Activated CD4-positive, alpha-beta T cell treated with anti-CD3 and anti-CD28 coated beads, Interleukin-2, Interleukin-6, amounts not matched to agents 100 ng/mL and 50 ng/mL, durations not matched to agents 16 hours and 8 hours (primary cell): ENCODE measurements at regions not wholly inside any gene's neighbourhood (a gene's known extent, or its start where the extent isn't known, plus 50 kb on each side); places are given as distances from the start of the nearest gene placed in this dataset.

Experiments
- DNase-seq: peaks from one replicate; pipeline ENCODE4 v3.0.0-alpha.2; 2020

DNA sequence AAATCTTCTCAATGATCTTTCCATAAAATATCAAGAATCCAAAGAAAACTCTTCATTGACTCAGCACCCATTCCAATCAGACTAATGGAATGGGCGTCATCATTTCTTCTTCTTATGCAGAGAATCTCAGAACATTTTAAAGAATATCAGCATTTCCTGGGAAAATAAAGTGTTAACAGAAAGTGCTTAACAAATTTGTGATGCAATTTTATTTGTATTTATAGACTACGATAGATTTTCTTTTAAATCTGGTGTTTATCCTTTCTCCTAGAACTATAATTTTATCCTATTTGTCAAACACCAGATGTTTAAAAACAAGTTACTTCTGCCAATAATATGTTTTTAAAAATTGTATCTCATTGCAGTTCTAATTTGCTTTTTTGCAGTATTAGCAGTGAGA lies 330.7 kb downstream of the COL12A1 start:
- DNase-seq: no peak

DNA sequence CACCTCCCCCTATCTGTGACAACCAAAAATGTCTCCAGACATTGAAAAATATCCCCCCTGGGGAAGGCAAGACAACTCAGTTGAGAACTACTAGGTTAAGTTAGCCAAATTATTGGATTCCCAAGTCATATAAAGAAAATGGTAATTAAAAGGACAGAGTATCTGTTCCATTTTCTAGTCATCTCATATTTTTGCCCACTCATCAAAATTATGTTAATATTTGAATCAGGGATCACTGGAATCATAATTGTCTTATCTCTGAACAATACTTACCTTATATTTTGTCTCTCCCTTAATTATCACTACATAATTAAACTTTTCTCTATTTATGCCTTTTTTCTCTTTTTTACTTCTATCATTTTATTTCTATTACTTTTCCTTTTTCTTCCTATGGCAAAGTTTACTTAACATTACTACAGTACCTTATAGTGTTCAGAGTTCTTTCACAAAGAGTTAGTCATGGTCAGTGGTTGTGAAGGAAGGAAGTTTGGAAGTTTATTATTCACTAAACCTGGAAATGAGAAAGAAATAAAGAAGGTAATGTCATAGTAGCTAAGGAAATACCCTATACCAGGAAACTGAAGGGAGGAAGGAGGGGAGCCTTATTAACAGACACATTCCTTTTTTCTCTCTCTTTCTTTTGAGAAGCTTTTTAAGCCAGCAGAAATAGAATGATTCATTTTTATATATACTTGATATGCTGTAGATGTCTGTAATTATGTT lies 332.9 kb downstream of the COL12A1 start:
- no peak for DNase-seq

DNA sequence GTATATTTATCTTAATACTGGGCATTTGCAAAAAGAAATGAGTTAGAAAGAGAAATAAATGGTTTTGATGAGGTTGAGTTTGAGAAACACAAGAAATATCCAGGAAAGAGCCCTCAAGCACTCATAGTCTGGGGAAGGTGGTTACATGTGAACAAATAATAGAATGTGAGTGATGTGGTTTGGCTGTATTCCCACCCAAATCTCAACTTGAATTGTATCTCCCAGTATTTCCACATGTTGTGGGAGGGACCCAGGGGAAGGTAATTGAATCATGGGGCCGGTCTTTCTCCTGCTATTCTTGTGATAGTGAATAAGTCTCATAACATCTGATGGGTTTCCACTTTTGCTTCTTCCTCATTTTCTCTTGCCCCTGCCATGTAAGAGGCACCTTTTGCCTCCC lies 334.1 kb downstream of the COL12A1 start:
- no peak for DNase-seq

DNA sequence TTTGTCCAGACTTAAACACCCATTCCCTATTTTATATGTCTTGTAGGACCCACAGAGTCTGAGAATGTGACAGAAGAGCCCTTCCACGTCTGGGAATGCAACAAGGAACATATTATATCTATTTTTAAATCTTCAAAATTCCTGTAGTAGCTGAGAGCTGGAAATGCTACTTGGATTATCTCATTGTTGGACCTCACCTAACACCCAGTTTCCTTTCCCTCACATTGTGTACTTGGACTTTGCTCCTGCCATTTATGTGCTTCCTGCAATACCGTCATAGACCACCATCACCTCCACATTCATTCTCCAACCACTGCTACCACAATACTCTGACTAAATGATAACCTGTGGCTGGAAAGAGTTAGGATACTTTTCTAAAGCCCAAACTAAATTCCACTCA lies 335.4 kb downstream of the COL12A1 start:
- DNase-seq: no peak

DNA sequence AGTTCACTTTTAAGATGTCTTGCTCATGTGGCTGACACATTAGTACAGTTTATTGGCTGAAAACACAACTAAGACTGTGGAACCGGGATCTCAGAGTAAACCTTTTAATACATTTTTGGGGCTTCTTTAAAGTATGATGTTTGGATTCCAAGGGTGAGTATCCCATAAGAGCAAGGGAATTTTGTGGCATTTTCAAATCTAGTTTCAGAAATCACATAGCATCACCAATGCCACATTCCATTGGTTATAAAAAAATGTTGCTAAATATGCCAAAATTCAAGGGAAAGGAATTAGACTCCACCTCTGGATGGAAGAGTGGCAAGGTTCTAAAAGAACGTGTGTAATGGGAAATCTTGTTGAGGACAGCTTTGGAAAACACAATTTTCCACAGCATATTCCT lies 338.6 kb downstream of the COL12A1 start:
- no peak for DNase-seq

DNA sequence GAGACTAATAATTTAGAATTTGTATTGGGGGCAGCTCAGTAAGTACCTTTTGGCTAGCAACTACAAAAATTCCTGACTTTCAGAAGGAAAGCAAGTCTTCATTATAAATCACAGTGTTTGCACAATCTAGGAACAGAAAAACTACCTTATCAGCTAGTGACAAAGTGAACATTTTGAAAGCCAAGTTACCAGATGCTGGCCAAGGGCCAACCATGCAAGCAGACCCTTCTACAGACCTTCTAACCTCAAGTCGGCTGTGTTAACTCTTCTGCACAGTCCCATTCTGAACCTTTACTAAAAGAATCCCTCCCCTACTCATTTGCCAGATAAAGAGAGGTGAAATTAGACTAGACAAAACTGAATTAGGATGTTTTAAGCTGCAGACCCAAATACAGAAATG lies 341.9 kb downstream of the COL12A1 start:
- no peak for DNase-seq

DNA sequence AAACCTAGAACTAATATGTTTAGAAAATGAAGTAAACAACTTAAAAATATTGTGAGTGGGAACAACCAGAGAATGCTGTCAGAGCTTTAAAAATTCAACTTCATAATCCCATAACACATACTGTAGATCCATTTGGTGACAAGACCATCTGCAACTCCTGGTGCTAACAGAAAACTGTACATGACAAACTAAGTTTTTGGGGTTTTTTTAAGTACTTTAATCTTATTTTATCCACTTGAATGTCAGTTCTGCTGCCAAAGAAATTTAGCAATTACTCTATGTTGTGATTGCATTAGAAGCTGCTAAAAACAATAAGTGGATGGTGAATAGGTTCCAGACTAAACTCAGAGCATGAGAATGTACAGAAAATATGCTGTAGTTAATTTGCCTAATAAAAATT lies 345.4 kb downstream of the COL12A1 start:
- no peak for DNase-seq

DNA sequence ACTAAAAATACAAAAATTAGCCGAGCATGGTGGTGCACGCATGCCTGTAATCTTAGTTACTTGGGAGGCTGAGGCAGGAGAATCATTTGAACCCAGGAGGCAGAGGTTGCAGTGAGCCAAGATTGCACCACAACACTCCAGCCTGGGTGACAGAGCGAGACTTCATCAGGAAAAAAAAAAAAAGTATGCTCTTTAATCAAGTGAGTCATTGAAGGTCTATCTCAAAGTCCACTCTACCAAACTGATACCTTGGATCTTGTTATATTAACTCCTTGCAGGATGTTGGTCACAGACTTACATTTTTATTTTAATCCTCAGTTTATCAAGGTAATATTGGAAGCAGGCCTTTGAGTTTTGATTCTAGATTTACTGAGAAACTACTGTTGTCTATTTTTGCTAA lies 348.7 kb downstream of the COL12A1 start:
- no peak for DNase-seq

DNA sequence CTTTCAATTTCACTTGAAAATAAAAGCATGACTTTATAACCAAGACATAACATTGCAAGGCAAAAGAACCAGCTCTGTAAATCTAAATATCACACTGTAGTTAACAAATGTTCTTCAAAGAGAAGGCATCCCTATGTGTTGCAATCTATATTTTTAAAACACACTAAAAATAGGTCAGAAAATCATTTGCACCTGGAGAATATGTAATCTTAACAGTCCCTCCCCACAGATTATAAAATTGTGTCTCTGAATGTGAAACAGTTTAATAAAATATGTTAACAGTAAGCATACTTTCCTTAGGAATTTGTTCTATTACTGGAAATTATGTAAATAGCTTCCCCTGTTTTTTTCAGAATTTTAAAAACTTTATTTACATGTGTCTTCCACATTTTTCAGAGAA lies 351.9 kb downstream of the COL12A1 start:
- DNase-seq: no peak

DNA sequence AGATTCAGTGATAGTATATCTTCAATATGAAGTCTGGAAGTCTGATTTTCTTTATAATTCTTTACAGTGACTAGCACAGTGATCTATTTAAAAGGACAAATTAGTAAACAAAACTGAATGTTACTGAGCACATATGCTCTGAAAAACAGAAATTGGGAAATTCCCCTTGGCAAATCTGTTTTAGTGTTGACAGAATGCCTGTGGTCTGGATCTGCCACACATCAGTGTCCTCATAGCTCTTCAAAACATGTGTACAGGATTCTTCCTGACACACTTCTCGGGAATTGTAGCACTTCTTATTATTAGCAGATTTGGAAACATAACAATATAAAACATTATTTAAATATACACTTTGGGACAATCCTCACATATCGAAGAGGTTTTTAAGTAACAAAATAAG lies 354.3 kb downstream of the COL12A1 start:
- no peak for DNase-seq

DNA sequence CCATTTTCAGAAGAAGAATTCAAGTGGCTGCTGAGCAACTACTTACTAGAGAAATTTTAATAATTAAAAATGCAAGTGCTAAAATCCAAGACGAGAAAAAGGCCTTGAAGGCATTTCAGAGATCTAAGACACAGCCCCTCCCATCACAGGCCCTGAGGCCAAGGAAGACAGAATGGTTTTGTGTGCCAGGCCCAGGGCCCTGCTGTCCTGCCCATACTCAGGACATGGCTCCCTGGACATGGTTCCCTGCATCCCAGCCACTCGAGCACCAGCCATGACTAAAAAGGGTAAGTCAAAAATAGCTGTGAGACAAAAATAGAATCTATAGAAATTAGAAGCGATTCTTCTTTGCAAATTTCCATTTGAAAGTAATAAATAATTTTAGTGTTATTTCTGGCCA lies 364.9 kb downstream of the COL12A1 start:
- no peak for DNase-seq

DNA sequence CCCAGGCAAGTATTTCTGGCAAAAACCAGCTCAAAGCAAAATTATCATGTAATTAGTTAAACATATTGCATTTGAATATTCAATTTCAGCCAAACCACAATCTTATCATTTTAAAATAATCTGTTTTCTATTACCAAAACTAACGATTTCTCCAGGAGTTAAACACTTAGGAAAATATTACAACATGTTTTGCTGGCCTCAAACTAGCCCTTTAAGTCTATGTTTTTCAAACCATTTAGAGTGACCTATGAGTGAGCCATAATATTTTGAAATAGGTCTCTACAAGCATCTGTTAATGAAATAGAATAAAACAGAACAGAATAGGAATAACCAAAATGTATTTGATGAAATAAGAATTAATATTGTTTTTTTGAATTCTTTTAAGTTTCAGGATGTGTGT lies 370.9 kb downstream of the COL12A1 start:
- DNase-seq: no peak

DNA sequence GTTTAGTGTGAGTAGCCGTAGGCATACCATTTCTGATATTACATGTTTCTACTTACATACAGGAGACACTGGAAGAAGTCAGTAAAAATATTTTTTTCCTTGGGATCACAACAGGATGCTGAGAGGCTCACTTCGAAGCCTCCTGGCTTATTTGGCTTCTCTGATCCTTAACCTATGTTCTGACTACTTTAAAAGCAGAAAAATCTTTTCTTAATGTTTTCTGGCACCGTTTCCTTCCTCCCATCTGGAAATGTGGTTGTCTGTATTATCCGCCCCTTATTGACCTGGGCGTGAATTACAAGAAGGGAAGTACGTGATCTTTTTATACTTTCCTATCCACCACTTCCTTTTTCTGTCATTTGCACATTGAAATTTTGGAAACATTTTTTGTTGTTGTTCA lies 379.6 kb downstream of the COL12A1 start:
- DNase-seq: no peak

DNA sequence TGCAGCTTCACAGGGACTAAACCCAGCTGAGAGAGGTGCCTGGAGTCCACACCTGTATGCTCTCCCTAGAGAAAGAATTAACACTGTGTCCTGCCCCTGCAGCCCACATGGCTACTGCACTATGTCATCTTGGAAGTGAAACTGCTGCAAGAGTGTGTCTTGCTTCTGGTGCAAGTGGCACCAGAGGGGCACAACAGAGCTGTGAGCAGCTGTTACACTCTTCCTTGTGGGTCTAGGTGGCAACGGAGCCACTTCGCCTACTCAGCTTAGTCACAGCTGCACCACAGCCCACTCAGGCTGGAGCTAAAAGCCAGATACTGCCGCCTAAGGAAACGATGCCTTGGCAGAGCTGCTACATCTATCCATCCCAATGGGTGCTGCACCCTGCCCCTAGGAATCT lies 391.4 kb downstream of the COL12A1 start:
- no peak for DNase-seq

DNA sequence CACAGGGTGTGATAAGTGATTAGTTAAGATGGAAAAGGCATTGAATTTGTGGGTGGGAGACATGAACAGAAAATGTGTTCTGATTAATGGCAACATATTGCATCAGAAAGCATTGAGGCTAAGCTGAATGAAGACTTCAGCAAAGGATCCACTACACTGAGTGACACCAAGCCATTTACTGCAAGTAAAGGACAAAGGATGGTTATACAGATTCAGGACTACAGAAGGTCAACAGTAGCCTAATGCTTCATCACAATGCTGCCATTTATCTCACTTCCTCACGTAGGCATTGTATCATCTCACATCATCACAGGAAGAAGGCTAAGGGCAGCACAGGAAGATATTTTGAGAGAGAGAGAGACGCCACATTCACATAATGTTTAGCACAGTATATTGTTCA lies 398.2 kb downstream of the COL12A1 start:
- DNase-seq: no peak

DNA sequence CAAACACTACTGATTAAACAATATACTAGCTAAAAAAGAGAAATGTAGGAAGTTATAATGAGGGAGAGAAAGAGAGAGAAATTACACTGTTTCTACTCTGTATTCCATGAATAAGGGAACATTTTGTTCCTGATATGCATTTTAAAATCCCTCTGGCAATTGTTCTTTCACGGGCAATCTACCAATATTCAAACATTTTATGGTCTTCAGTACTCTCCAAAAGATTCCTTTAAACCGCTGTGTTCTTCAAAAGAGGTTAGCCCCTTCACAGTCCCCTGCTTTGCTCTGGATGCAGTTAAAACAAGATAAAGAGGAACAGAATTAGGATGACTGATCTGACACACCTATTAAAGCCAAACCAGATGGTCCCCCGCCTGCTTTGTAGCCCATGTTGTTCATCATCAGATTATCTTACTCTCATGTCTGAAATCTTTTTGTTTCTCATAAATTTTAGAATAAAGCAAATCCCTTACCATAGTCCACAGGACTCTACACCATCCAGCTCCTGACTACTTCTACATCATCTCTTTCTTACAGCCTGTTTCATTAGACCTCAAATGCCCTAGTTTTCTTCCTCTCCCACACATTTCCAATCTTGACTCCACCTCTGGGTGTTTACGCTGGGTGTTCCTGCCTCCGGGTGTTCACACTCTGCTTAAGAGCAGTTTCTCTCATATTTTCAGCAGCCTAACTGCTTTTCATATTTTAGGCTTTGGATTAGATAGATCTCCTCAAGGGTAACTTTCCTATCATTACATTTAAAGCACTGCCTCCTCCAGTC lies 399.7 kb downstream of the COL12A1 start:
- DNase-seq: no peak

DNA sequence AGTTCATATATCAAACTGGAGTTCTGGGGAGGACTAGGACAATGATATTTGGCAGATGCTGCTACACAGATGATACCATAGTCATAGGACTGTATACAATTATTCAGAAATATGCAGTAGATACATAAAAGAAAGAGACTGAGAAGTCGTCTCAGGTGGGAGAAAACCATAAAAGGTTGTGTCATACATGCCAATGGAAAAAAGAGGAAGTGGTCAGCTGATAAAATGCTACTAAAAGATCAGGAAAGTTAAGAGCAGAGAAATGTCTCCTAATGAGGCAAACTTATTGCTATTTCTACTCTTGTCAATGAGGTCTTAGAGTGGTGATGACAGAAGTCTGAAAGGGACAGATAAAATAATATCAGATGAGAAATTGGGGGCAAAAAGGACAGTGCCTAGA lies 407.6 kb downstream of the COL12A1 start:
- no peak for DNase-seq

DNA sequence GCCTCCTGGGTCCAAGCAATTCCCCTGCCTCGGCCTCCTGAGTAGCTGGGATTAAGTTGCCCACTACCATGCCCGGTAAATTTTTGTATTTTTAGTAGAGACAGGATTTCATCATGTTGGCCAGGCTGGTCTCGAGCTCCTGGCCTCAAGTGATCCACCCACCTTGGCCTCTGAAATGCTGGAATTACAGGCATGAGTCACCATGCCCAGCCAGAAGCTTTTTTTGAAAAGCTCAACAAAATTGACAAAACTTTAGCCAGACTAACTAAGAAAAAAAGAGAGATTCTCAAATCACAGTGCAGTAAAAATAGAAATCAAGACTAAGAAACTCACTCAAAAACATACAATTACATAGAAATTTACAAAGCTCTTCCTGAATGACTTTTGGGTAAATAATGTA lies 420.6 kb downstream of the COL12A1 start:
- DNase-seq: no peak

DNA sequence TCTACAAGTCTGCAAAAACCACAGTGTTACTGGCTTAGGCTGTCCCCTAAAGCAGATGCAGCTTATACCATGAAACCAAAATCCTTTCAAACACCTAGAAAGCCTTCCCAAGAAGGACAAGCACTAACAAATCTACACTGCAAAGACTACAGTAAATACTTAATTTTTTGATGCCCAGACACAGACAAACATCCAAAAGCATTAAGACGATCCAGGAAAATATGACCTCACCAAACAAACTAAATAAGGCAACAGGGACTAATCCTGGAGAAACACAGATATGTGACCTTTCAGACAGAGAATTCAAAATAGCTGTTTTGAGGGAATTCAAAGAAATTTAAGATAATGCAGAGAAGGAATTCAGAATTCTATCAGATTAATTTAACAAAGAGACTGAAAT lies 423.5 kb downstream of the COL12A1 start:
- no peak for DNase-seq

DNA sequence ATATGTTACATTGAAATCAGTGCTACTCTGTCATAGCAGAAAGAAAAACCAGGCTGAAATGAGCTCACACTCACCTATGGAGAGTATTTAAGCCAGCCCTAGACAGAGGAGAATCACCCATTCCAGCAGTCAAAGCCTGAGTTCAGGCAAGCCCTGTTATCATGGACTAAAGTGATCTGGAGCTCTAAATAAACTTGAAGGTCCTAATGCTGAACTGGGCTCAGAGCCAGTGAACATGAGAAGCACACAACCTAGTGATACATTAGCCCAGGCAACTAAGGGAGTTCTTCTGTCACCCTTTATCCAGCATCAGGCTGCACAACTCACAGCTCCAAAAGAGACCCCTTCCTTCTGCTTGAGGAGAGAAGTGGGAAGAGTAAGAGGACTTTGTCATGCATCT lies 425.0 kb downstream of the COL12A1 start:
- DNase-seq: no peak

DNA sequence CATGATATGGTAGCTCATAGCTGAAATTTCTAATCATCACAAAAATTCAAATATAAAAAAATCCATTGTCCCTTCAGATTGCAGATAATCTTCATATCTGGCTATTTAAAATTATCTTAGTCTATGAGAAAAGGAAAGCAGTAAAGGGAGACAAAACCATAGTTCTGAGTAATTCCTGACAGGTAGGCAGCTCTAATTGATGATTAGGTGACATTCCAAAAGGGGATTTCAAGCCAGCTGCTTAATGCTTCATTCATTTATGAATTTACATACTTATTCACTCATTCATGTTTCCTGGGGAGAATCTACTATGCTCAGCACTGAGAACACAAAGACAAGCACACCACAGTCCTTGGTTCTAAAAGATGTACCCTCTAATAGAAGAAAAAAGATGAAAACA lies 437.1 kb downstream of the COL12A1 start:
- DNase-seq: no peak

DNA sequence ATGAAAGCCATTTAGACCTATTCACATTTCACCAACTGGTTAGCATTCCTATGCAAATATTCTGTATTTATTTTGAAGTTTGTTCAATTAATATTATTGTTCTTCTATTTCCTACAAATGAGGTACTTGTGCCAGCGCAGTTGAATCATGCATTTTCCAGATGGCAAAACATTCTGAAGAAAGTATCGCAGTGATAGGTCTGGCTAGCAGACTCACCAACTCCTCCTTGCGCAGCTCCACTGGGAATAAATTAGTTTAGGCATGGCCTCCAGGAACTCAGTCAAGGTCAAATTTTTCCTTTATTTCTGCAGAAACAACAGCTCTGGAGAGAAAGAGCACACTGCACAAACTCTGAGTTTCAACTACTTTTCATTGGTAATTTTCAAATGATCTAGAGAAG lies 437.7 kb downstream of the COL12A1 start:
- DNase-seq: no peak

DNA sequence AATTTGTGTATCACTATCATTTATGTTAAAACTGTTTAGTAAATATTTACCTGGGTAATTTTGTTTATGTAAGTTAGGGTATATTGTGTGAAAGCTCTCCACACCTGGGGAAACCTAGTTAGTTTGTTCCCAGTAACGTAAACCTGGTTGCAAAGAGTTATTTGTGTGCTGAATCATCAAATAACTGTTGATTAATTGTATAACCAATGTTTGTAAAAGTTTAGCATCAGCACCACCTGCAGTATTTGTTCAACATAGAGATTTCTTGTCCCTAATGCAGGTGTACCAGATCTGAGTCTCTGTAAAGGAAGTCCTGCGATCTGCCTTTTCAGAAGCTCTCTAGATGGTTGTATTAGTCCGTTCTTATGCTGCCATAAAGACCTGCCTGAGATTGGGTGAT lies 440.4 kb downstream of the COL12A1 start:
- DNase-seq: no peak

DNA sequence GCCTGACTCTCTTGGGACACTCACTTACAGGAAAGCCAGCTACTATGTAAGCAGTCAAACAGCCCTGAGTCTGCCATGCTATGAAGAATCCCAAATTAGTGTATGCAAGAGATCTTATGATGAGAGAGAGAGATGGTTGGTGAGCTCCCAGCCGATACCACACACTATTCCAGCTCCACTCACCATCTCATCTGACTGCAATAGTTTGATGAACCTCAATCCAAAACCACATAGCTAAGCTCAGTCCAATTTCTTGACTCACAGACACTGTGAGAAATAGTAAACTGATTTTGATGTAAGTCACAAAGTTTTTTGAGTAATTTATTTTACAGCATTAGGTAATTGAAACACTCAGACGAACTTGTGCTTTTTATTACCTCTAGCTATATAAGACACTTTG lies 441.4 kb downstream of the COL12A1 start:
- no peak for DNase-seq

DNA sequence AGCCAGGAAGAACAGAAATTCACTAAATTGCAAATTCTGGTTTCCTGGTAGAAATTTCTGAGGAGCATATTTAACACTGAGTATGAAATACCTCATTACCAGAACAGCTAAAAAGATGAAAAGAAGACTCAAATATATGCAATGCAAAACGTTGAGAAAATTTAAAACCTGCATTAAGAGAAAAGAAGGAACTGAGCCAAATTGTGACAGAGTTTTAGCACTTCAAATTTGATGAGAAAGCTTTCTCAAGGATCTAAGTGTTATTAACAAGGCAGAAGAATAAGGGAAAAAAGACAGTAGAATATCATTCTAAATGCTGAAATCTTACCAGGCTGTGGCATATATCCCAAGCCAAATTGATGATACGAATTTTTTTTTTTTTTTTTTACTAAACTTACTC lies 443.0 kb downstream of the COL12A1 start:
- no peak for DNase-seq
